HG03196 (cell line): ENCODE measurements at regions not wholly inside any gene's neighbourhood (a gene's known extent, or its start where the extent isn't known, plus 50 kb on each side); places are given as distances from the start of the nearest gene placed in this dataset.
"Not testable (repeated sequence)": the region's sequence is repeated elsewhere in the genome, so short reads cannot be mapped to it uniquely, and the experiment has no call there.

Source experiments
- ATAC-seq: cut with Tn5 transposase; IDR thresholded peaks from one replicate; pipeline ENCODE4 v1.9.1; 2021; ENCODE audit not compliant: unreplicated experiment

DNA sequence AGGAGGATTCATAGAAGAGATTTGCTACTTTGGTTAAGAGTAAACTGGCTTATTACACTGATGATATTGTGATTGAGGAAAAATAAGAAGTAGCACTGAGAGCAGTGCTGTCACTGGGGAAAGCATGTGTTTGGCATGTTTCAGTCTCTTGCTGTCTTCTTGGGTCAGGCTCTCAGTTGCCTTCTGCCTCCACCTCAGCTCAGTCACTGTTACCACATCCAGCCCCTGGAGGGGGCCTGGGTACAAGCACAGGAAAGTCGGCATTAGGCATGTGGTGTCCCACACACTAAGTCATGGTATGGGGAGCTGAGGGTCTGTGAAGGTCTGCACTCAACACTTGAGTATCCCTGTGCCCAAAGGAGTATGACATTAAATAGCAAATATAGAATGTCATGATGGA lies 958.3 kb upstream of the CDH9 start:
- ATAC-seq: no peak

DNA sequence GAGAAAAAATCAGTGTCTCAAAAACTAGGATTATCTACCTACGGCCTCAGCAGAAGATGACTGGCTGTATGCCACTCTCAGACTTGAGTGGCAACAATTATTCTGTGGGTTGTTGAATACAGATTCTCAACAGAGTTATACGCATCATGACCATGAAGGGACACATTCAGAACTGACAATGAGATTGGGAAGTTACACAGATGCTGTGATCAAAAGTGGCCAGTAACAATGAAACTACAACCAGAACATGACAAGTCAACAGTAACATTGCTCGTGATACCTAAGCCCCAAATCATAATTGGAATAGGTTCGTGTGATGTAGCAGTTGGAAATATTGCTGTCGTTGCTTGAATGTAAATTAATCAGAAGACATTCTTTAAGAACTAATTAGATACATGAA lies 957.5 kb upstream of the CDH9 start:
- no peak for ATAC-seq

DNA sequence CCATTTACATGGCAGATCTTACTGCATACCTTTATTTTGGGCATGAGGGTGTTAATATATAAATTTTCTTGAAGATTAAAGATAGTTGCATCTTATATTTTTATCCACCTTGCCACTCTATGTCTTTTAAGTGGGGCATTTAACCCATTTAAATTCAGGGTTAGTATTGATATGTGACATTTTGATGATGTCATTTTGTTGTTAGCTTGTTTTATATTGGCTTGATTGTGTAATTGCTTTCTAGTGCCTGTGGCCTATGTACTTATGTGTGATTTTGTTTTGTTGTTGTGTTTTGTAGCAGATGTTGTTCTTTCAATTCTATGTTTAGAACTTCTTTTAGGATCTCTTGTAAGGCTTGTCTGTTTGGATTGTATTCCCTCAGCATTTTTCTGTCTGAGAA lies 939.9 kb upstream of the CDH9 start:
- ATAC-seq: no peak

DNA sequence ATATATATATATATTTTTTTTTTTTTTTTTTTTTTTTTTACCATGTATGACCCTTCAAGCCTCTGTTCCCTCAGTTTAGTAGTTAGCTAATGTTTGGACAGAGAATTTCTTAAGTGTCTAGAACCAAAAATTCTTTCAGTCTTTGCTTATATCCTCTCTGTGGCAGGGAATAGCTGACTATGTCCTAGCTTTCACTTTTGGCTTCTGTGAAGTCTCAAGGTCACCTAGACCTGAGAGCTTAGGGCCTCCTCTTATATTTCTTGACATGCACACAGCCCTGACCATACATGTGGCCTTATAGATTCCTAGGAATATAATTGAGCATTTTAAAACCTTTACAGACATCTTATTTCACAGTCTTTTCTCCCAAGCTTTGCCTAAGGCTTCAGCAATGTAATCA lies 930.8 kb upstream of the CDH9 start:
- no peak for ATAC-seq

DNA sequence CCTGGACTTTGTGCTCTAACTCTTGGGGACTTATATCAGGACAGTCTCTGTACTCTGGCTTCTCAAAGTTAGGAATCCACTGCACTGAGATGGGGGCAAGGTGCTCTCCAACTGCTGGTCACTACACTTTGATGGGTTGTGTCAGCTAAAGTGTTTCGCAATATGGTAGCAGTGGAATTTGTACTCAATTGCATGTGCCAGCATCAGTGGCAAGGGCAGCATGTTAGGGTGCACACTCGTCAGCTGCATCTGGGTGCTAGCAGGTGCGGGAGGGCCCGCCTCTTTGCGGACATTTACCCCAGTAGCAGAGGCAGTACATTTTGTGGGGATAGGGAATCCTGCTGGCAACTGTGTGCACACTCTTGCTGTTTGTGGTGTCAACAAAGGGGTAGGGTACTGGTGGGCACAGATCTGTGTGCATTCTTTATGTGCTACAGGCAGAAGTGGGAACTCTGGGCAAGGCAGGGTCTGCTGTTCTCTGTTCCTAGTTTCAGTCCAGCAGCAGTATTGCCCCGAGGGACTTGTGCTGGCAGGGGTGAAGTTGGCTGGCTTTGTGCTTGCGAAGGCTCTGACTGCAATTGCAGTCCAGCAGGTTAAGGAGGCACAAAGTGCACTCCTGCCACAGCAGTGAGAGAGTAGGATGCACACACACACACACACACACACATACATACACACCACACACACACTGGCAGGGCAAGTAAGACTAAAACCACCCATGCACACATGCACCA lies 924.8 kb upstream of the CDH9 start:
- no peak for ATAC-seq

DNA sequence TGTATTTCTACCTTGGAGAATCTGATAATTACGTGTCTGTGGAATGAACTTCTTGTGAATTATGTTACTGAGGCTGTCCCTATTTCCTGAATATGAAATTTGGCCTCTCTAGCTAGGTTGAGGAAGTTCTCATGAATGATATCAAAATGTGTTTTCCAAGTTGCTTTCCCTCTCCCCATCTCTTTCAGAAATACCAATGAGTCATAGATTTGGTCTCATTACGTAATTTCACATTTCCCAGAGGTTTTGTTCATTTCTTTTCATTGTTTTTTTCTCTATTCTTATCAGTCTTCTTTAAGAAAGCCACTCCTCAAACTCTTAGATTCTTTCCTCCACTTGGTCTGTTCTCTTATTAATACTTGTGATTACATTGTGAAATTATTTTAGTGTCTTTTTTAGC lies 923.8 kb upstream of the CDH9 start:
- ATAC-seq: no peak

DNA sequence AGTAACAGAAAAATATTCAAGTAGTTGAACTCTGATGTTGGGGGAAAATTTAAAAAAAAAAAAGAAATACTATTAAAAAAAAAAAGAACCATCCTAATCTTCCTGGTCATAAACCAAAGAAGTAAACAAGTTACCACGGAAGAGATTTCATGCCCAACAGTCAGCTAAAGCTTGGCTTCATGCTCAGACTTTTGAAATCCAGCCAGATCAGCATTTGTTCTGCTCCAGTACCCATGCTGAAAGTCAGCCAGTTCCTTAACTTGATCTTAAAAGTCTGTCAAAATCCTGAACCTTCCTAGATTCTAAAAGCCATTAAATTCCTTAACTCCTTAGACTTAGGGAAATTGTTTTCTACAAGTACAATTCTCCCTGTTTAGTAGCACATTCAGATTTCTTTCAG lies 908.7 kb upstream of the CDH9 start:
- no peak for ATAC-seq

DNA sequence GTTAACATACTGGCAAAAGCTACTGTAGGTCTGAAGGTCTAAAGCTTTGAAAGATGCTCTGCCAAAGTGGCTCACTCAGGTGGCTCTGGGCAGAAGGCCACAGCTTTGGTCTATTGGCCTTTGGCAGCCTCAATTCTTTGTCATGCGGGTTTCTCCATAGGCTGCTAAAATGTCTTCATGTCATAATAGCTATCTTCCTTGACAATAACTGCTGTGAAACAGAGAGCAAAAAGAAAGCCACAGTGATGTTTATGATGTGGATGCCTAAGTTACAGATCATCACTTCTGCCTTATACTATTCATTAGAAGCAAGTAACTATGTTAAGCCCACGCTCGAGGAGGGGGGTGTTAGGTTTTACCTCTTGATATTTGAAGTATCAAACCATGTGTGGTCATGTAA lies 906.1 kb upstream of the CDH9 start:
- ATAC-seq: no peak

DNA sequence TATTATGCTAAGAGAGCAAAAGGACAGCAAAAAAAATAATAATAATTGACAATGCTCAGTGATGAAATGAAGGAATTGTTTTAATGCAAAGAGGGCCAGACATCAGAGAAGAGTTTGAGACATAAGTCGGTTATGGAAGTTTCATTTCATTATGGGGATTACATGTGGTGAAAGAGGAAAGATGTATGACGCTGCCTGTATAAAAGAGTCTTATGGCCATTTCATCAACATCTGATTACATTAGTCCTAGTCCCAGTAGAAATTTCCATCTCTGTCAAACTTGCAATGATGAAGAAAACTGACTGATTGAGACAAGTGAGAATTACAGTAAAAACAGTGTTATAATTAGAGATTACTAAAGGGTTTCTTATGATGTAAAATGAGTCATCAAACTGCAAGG lies 900.6 kb upstream of the CDH9 start:
- ATAC-seq: no peak

DNA sequence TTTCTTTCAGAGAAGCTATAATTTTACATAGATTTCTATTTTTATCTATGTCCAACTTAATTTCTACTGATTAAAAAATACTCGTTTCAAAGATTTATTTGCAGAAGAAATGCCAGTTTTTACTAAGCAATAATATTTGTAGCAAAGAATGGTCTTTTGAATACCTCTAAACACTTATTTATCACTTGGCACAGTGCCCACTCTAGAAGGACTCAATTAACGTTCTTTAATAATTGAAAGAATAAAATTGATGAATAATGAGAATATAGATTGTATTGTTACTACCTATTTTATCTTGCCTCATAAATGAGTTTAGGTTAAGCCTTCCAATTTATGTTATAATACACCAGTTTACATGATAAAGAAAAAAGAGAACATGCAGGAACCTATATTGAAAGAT lies 889.7 kb upstream of the CDH9 start:
- no peak for ATAC-seq

DNA sequence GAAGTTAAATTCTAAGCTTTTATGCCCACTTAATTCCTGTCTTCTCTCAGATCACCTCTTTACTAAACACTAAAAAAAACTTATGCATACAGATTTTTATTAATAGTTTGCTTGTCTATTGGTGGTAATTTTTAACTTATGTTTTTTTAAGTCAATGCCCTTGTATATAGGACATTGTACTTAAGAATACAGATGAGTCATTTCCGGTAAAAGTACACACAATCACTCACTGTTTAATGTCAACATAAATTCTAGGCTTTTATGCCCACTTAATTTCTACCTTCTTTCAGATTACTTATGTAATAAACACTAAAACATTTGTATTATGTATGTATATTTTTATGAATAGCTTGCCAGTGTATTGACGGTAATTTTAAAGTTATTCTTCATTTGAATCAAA lies 872.8 kb upstream of the CDH9 start:
- ATAC-seq: no peak

DNA sequence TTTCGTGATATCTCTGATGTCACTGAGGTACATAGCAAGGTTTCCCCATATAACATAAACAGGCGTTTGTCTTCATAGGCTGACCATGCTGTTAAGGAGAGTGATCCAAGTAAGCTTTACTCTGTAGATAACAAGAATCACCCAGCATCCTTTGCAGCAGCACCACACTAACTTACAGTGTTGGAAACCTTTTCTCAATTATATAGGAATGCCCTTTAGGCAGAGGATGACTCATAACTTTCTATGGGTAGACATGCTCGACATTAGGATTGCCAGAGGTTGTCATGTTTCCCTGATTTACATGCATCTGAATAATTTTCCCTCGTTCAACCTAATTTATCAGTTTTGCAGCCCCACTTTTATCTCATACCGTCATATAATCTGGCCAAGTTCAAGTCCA lies 870.0 kb upstream of the CDH9 start:
- no peak for ATAC-seq

DNA sequence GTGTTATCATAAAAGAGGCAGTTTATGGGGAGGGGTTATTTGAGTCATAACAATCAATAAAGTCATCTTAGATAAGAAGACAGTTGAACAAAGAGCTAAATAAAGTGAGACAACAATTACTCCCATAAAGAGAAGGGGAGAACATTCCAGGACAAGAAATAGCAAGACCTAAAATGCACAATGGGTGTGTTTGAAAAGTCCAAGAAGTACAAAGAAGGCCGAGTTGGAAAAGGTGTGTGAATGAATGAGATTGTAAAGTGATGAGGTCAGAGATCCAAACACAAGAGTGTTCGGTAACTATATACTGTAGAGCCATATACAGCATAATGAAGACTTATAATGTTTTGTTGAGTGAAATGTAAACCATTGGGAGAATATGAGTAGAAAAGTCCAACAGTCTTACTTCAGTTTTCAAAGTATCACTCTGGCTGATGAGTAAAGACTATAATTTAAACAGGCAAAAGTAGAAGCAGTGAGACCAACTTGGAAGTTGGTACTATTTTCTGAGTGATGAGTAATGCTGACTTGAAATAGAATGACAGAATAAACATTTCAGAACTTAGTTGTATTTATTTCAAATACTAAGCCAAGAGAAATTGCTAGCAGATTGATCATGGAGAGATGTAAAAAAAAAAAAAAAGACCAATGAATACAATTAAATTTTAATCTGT lies 868.7 kb upstream of the CDH9 start:
- no peak for ATAC-seq

DNA sequence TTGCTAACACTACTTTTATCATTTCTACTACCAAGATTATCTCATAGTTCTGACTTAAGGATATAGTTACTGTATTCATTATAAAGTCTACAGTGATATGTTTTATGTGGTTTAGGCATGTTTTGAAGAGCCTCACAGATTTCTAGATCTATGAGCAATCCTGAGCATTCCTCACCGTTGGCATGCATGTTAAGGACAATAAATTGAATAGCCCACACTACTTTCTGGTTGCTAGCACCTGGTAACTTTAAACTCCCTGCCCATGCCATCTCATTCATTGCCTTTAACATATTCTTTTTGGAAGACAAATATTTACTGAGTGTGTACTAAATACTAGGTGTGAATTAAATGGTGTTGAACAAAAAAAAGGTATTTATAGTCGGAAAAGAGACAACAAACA lies 868.1 kb upstream of the CDH9 start:
- no peak for ATAC-seq

DNA sequence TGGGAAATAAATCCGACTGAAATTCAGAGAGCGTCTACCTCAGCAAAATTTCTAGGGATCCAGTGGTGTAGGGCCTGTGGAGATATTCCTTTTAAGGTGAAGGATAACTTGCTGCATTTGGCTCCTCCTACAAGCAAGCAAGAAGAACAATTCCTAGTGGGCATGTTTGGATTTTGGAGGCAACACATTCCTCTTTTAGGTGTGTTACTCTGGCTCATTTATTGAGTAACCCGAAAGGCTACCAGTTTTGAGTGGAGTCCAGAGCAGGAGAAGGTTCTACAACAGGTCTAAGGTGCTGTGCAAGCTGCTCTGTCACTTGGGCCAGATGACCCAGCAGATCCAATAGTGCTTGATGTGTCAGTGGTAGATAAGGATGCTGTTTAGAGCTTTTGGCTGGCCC lies 862.4 kb upstream of the CDH9 start:
- ATAC-seq: no peak

DNA sequence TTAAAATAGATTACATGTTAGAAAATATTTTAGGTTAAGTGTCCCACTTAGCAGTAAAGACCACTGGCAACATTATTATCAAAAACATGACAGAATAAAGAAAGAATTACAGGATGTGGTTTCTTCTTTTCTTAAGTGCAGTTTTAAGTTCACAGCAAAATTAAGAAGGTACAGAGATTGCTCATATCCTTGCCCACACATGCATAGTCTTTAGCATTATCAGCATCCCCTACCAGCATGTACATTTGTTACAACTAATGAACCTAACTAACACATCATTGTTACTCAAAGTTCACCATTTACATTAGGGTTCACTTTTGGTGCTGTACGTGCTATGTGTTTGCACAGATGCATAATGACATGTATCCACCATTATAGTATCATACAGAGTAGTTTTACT lies 837.7 kb upstream of the CDH9 start:
- no peak for ATAC-seq

DNA sequence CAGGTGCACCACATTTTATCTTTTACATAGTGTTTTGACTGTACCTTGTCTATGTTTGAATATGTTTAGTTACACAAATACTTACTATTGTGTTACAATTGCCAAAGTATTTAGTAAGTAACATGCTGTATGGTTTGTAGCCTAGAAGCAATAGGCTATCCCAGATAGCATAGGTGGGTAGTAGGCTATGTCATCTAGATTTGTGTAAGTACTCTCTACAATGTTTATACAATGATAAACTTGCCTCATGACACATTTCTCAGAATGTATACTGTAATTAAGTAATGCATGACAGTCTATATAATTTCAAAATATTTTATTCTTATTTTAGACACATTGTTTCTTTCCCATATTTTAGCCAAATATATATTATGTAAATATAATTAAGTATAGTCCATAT lies 836.8 kb upstream of the CDH9 start:
- ATAC-seq: no peak

DNA sequence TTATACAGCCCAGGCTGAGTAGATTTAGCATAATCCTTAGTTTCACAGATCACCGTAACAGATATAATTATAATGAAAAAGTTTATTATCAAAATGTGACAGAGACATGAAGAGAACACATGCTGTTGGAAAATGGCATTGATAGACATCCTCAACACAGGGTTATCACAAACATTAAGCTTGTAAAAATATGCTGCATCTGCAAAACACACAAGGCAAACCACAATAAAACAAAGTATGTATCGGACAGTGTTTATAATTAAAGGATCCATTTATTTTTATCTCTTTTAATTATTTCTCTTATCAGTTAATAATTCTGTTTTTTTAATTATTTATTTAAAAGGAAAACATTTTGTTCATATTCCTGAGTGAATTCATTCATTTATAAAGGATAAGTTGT lies 829.9 kb upstream of the CDH9 start:
- ATAC-seq: no peak

DNA sequence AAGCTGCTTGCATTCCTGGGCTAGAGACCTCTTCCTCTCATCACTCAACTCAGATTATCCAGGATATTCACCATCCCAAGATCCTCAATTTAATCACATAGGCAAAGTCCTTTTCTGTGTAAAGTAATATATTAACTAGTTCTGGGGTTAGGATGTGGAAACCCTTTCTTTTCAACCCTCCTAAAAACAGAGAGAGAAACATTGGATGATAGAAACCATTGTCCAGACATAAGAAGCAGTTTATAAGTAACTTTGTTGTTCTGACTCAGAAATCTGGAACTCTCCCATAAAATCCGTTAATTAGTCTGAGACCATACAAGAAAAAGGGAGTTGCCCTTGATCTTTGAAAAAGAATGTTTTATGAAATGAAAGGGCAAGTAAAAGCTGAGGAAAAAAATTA lies 817.1 kb upstream of the CDH9 start:
- no peak for ATAC-seq

DNA sequence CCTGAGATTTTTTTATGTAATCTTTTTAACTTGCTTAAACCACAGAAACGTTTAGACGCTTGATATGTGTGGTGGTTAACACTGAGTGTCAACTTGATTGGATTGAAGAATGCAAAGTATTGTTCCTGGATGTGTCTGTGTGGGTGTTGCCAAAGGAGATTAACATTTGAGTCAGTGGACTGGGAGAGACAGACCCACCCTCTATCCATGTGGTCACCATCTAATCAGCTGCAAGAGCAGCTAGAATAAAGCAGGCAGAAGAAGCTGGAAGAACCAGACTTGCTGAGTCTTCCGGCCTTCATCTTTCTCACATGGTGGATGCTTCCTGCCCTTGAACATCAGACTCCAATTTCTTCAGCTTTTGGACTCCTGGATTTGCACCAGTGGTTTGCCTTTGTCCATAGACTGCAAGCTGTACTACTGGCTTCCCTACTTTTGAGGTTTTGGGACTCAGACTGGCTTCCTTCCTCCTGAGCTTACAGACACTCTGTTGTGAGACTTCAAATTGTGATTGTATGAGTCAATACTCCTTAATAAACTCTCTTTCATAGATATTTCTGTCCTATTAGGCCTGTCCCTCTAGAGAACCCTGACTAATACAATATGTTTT lies 816.0 kb upstream of the CDH9 start:
- ATAC-seq: no peak

DNA sequence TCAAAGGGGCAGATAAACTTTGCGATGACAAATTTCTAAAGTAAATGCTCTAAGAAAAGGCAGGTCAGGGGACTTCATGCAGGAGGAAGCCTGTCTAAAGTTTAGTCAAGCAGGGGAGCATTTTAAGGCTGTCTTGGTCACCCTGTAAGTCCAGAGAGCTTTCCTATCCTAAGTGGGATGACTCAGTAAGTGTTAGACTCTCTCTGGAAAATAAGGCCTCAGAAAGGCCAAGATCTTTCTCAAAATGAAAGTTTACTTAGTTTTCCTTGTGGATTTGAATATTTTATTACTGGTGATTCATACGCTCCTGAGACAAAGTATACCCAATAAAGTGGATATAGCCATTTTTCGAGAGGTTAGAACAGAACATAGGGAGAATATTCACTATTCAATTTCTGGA lies 806.9 kb upstream of the CDH9 start:
- ATAC-seq: no peak

DNA sequence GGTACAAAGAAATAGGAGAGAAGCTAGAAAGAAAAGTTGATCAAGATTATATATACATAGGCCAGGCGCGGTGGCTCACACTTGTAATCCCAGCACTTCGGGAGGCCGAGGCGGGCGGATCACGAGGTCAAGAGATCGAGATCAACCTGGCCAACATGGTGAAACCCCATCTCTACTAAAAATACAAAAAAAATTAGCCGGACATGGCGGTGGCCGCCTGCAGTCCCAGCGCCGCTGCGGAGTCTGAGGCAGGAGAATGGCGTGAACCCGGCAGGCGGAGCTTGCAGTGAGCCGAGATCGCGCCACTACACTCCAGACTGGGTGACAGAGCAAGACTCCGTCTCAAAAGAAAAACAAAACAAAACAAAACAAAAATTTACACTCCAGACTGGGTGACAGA lies 798.3 kb upstream of the CDH9 start:
- not testable (repeated sequence) for ATAC-seq

DNA sequence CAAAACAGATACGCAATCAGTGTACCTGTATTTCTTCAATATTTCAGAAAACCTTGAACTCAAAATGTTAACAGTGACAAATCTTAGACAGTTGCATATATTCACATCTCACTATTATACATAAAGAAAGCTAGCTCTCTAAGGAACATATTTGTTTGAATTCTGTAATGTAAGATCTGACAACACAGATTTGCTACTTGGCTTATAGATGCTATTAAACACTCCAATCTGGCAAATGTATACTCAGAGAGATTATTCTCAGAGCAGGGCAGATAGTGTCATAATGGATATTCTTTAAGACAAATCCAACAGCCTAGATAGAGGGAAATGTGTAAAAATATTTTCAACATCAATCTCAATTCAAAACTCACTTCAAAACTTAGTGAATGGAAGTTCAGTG lies 794.5 kb upstream of the CDH9 start:
- no peak for ATAC-seq
